Keratinocyte (primary cell): ENCODE measurements at regions not wholly inside any gene's neighbourhood (a gene's known extent, or its start where the extent isn't known, plus 50 kb on each side); places are given as distances from the start of the nearest gene placed in this dataset.
A peak's percentile ranks its signal among the peaks of the same experiment; 100 is the strongest.

Experiments used
- DNase-seq: peaks from one replicate; pipeline ENCODE4 v3.0.0-alpha.2; 2011; ENCODE audit warnings: low read depth, missing footprints, low spot score
- FAIRE-seq: peaks from 2 replicates; lab custom pipeline; 2011; peaks lifted over from hg19 to GRCh38; lab: Jason Lieb, UNC
- H2AFZ ChIP-seq: 2 replicates; pipeline ENCODE4 v1.6.0; 2012; ENCODE audit warnings: low read length, control low read depth, inconsistent platforms; ENCODE audit not compliant: control insufficient read depth
- H3K27ac ChIP-seq: 2 replicates; pipeline ENCODE4 v1.5.1; 2011; ENCODE audit warnings: low read length; ENCODE audit not compliant: control insufficient read depth, insufficient read depth
- H3K27me3 ChIP-seq: 3 replicates; pipeline ENCODE4 v1.6.0; 2011; ENCODE audit warnings: low read length; ENCODE audit not compliant: control insufficient read depth, insufficient read depth; ENCODE audit errors: extremely low read depth
- H3K36me3 ChIP-seq, 2 experiments: 2 replicates in 1 of 2; 3 replicates in 1 of 2; pipeline ENCODE4 v1.5.1; 2011; ENCODE audit warnings: low read length in 2 of 2, mild to moderate bottlenecking in 1 of 2; ENCODE audit not compliant: control insufficient read depth in 2 of 2, insufficient read depth in 2 of 2; ENCODE audit errors: extremely low read depth in 1 of 2
- H3K4me1 ChIP-seq: 3 replicates; pipeline ENCODE4 v1.5.1; 2011; ENCODE audit warnings: low read length; ENCODE audit not compliant: control insufficient read depth, insufficient read depth; ENCODE audit errors: extremely low read depth
- H3K4me2 ChIP-seq: 3 replicates; pipeline ENCODE4 v1.6.0; 2011; ENCODE audit warnings: low read depth, low read length; ENCODE audit not compliant: control insufficient read depth, insufficient read depth; ENCODE audit errors: extremely low read depth
- H3K4me3 ChIP-seq, 3 experiments: fragments of 200-600 bp in 1 of 3; sonication (generic) in 1 of 3; 2 replicates in 2 of 3; 3 replicates in 1 of 3; pipeline ENCODE4 v1.5.1; 2011 to 2016; ENCODE audit warnings: low read length in 3 of 3, mild to moderate bottlenecking in 3 of 3, control low read depth in 2 of 3, inconsistent platforms in 1 of 3, low read depth in 1 of 3, mixed read lengths in 1 of 3, mixed run types in 1 of 3, moderate library complexity in 1 of 3; ENCODE audit not compliant: control insufficient read depth in 2 of 3, insufficient read depth in 2 of 3; ENCODE audit errors: extremely low read depth in 1 of 3
- H3K79me2 ChIP-seq: 2 replicates; pipeline ENCODE4 v1.6.0; 2012; ENCODE audit warnings: low read length; ENCODE audit not compliant: control insufficient read depth, insufficient read depth
- H3K9ac ChIP-seq: 3 replicates; pipeline ENCODE4 v1.6.0; 2011; ENCODE audit warnings: low read length; ENCODE audit not compliant: control insufficient read depth, insufficient read depth; ENCODE audit errors: extremely low read depth
- H3K9me1 ChIP-seq: 3 replicates; pipeline ENCODE4 v1.6.0; 2011; ENCODE audit warnings: low read length; ENCODE audit not compliant: control insufficient read depth, insufficient read depth; ENCODE audit errors: extremely low read depth
- H3K9me3 ChIP-seq: 2 replicates; pipeline ENCODE4 v1.5.1; 2012; ENCODE audit warnings: low read depth, low read length; ENCODE audit not compliant: control insufficient read depth
- H4K20me1 ChIP-seq: 3 replicates; pipeline ENCODE4 v1.6.0; 2011; ENCODE audit warnings: low read length; ENCODE audit not compliant: control insufficient read depth, insufficient read depth; ENCODE audit errors: extremely low read depth
- CTCF ChIP-seq, 3 experiments: IDR thresholded peaks in 1 of 3; conservative IDR thresholded peaks in 1 of 3; optimal IDR thresholded peaks in 1 of 3; 2 replicates in 2 of 3; 3 replicates in 1 of 3; pipeline versions ENCODE3 to v1.5.1; 2011; ENCODE audit warnings: low read length in 3 of 3, mild to moderate bottlenecking in 3 of 3, moderate library complexity in 2 of 3, control low read depth in 1 of 3, inconsistent platforms in 1 of 3; ENCODE audit not compliant: insufficient read depth in 2 of 3; ENCODE audit errors: extremely low read depth in 1 of 3
- EZH2 ChIP-seq: IDR thresholded peaks from one replicate; pipeline ENCODE4 v1.6.1; 2012; ENCODE audit warnings: inconsistent platforms, mild to moderate bottlenecking, low read length, moderate library complexity
- dilution Hi-C: fragments of 300-500 bp; cut with MboI; formaldehyde crosslinking; loops from one replicate; pipeline ENCODE4 v1.7.0; 2020; ENCODE audit warnings: low sequenced_read_pairs; ENCODE audit not compliant: extremely low pct_ligation_motif_present

- no peak for FAIRE-seq
Observed at GRCh38 chr18:56171848-56172247, 466.5 kb downstream of the TXNL1 start.

GRCh38 chr18:56168049-56168781 is 470.2 kb downstream of the TXNL1 start:
- H3K9ac ChIP-seq: no peak overlapping the region
- no peak for TF ChIP-seq CTCF (optimal IDR thresholded peaks at IDR 0.05 in 1 of 3, IDR thresholded peaks at IDR 0.05 in 1 of 3, conservative IDR thresholded peaks at IDR 0.05 in 1 of 3; ENCODE audit: extremely low read depth in 1 of 3, insufficient read depth in 2 of 3, low read length in 3 of 3)
- H3K4me2 ChIP-seq: peak overlapping the region; percentile 68
- DNase-seq: no peak
- H3K27ac ChIP-seq: peak overlapping the region; percentile 51
- H3K9me1 ChIP-seq: no peaks in the 10 kb centered on the region
- no peaks in the 10 kb centered on the region for H3K9me3 ChIP-seq
- H3K4me1 ChIP-seq: peaks cover 15% of the 10 kb centered on the region
- no peaks in the 10 kb centered on the region for H3K36me3 ChIP-seq
- H3K4me3 ChIP-seq: peak overlapping the region in 1 of 3 experiments; percentile 38
- FAIRE-seq: peak; percentile 85
- H4K20me1 ChIP-seq: no peaks in the 10 kb centered on the region
- peak overlapping the region; percentile 84 for H2AFZ ChIP-seq
- no peaks in the 10 kb centered on the region for H3K27me3 ChIP-seq
- H3K79me2 ChIP-seq: no peaks in the 10 kb centered on the region
- dilution Hi-C loops: no loop called here

More at GRCh38 chr18:56171848-56172247, 466.5 kb downstream of the TXNL1 start:
- Histone ChIP-seq H2AFZ (no peak overlapping the region), H3K4me1 (peaks cover 15% of the 10 kb centered on the region), H3K79me2 (no peaks in the 10 kb centered on the region), H3K4me3 (no peak overlapping the region), H3K4me2 (no peak overlapping the region), H4K20me1 (no peaks in the 10 kb centered on the region), H3K36me3 (no peaks in the 10 kb centered on the region), H3K27ac (no peak overlapping the region), H3K9me1 (no peaks in the 10 kb centered on the region), H3K9ac (no peak overlapping the region), H3K27me3 (no peaks in the 10 kb centered on the region), H3K9me3 (no peaks in the 10 kb centered on the region)
- DNase-seq: no peak
- TF ChIP-seq EZH2 (no peak), CTCF (optimal IDR thresholded peaks at IDR 0.05 in 1 of 3, IDR thresholded peaks at IDR 0.05 in 1 of 3, conservative IDR thresholded peaks at IDR 0.05 in 1 of 3; ENCODE audit: extremely low read depth in 1 of 3, insufficient read depth in 2 of 3, low read length in 3 of 3) (no peak)
- dilution Hi-C loops: no loop called here
